OCI-LY7 (cell line): ENCODE measurements at regions not wholly inside any gene's neighbourhood (a gene's known extent, or its start where the extent isn't known, plus 50 kb on each side); places are given as distances from the start of the nearest gene placed in this dataset.

Experiments used
- EZH2phosphoT487 ChIP-seq: fragments of 200-600 bp; sonication (generic); IDR thresholded peaks from 2 replicates; pipeline ENCODE4 v1.6.1; 2018; ENCODE audit warnings: low read depth, borderline replicate concordance, mild to moderate bottlenecking, mixed run types, antibody characterized with exemption, low read length, moderate library complexity, mixed read lengths
- TF ChIP-seq, protein P1 (sequence below): fragments of 200-600 bp; sonication (generic); conservative IDR thresholded peaks from 2 replicates; pipeline ENCODE4 v1.5.1; 2014; ENCODE audit warnings: mild to moderate bottlenecking, antibody characterized with exemption, low read length, moderate library complexity, mixed read lengths

DNA sequence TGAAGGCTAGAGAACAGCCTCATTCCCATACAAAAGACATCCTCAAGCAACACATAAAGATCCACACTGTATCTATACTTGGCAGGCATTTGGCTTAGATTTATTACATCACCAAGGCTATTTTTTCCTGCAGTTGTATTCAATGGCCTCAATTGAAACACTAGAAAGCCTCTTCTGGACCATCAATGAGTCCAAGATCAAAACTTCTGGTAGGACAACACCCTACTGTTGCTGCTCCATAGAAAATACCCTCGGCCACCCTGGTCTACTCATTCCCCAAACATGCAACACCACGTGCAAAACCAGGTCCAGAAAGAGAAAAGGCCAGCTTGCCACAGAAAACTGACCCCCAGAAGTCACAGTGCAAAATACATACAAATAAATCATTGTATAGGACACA lies 56.9 kb upstream of the CADM1 start:
- TF ChIP-seq, protein P1, sequence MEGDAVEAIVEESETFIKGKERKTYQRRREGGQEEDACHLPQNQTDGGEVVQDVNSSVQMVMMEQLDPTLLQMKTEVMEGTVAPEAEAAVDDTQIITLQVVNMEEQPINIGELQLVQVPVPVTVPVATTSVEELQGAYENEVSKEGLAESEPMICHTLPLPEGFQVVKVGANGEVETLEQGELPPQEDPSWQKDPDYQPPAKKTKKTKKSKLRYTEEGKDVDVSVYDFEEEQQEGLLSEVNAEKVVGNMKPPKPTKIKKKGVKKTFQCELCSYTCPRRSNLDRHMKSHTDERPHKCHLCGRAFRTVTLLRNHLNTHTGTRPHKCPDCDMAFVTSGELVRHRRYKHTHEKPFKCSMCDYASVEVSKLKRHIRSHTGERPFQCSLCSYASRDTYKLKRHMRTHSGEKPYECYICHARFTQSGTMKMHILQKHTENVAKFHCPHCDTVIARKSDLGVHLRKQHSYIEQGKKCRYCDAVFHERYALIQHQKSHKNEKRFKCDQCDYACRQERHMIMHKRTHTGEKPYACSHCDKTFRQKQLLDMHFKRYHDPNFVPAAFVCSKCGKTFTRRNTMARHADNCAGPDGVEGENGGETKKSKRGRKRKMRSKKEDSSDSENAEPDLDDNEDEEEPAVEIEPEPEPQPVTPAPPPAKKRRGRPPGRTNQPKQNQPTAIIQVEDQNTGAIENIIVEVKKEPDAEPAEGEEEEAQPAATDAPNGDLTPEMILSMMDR, result no peak
- no peak for TF ChIP-seq EZH2phosphoT487
